Fibroblast of upper back skin (primary cell): ENCODE measurements at regions not wholly inside any gene's neighbourhood (a gene's known extent, or its start where the extent isn't known, plus 50 kb on each side); places are given as distances from the start of the nearest gene placed in this dataset.
"Not testable (repeated sequence)": the region's sequence is repeated elsewhere in the genome, so short reads cannot be mapped to it uniquely, and the experiment has no call there.

Experiments
- DNase-seq: peaks from one replicate; pipeline ENCODE4 v3.0.0-alpha.2; 2013

- no peak for DNase-seq
These were observed 615.2 kb upstream of the SEMA6A start for GRCh38 chr5:117189784-117190183.

DNA sequence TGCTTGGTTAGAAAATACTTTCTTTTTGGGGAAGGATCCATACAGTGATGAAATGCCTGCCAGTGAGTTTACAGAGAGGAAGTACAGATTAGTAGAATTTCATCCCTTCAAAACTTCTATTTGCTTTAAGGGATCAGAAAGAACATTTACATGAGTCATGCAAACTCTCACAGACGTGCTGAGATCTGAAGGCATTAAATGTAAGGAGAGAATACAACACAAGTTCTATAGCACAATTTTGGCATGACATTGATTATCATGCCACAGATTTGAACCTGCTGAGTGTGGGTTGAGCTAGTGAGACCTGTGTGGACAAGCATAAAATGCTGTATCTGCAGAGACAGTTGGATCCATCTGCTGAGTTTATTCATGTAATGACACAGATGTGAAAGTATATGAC is 613.6 kb upstream of the SEMA6A start:
- no peak for DNase-seq

DNA sequence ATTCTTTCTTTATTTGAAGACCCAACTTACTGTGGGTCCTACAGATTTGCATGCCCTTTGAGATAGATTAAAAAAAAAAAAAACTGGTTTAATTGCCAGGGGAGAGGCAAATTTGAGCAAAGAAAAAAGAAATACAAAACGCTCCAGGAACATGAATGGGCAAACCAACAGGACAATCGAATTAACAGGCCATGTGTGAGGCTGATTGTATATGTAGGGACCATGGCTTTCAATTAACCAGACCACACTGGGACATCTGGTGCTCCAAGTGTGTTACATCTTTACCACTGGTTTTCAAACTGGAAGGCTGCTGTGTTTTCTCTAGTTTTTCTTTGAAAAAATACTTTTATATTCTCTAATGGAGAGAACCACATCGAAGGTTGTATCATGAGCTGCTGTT is 612.1 kb upstream of the SEMA6A start:
- no peak for DNase-seq

DNA sequence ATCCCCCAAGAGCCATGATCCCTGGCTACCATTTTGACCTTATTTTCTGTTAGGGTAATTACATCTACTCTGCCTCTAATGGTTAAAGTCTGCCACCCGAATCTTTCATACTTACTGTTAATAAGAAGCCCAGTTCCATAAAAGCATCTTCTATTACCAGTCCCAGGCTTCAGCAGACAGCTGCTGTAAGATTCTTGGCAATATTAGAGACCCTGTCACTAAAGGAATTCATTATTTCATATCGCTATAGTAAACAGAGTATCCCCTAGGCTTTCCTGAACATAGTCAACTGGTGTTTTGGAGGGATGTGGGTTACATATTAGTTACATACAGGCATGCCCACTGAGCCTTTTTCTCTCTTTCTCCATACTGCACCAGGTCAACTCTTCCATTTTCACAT is 608.7 kb upstream of the SEMA6A start:
- no peak for DNase-seq

GRCh38 chr5:117182104-117182503 is 607.5 kb upstream of the SEMA6A start:
- no peak for DNase-seq

- DNase-seq: no peak
These were observed 602.7 kb upstream of the SEMA6A start for GRCh38 chr5:117177302-117177701.

DNA sequence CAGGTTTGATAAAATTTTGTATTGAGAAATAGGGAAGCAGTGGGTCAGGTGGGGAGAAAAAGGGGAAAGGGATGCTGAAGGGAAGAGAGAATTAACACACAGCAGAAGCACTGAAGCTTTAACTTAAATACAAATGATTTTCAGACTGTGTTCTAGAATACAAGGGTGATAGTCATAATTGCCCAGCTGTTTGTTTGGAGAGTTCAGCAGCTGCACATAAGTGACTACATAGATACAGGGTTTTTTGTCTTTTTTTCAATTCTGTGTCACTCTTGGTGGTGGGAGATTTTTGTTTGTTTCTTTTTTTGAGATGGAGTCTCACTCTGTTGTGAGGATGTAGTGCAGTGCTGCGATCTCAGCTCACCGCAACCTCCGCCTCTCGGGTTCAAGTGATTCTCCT is 590.4 kb upstream of the SEMA6A start:
- no peak for DNase-seq

DNA sequence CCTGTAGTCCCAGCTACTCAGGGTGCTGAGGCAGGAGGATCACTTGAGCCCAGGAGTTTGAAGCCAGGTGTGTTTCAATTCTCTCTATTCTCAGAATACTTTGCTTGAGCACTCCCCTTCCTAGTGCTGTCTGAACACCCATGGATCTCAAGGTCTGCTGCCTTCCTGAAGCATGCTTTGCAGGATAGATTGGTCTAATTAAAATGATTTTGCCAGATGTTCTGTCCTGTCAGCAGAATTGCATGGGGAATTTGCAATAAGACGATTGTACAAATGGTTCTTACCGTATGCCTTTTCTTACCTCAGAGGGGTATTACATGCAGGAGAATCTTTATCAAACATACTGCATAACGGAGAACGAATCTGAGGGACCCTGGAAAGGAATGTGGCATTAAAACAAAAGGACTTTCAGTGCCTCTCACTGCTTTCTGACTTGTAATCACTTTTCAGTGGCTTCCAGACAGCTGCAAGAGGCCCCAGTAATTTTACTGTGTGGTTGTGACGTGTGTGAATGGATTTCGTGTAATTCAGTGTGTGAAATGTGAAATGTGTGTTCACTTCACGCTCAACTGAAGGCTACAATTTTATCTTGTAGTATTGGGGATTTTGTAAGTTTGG is 587.2 kb upstream of the SEMA6A start:
- DNase-seq: no peak

GRCh38 chr5:117160391-117160790 is 585.8 kb upstream of the SEMA6A start:
- DNase-seq: no peak

DNA sequence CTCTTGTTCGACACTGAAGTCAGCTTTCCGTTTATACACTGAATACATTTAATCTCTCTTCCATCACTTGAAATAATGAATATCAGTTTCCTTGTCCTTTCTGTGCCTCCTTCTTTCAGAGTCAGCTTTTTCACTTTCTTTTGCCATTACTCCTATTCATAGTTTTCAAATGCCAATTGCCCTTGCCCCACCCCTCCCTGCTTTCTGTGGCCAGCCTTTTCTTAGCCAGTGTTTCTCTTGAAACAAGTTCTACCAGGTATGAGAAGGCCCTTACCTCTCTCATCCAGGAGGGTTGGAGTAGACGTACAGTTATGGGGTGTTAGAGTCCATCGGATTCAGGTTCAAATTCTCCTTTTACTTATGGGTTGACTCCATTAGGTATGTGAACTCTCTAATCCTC is 574.7 kb upstream of the SEMA6A start:
- no peak for DNase-seq

- DNase-seq: no peak
These were observed 569.5 kb upstream of the SEMA6A start for GRCh38 chr5:117144086-117144485.

DNA sequence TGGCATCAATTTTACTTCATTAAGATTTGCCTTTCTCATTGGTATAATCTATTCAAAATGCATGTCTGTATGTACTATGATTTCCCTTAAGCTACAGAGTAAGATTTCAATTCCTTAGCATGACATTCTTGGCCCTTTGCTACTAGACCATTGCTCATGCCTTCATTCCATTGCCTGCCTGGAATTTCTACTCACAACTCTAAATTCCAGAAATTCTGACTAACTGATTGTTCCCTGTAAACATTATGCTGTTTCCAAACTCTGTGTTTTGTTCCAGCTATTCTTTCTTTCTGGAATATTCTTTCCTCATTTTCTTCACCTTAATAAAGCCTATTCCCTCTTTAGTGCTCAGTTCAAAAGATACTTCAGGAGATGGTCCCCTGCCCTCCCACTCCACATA is 568.8 kb upstream of the SEMA6A start:
- DNase-seq: peak; percentile 8

- DNase-seq: no peak
These were observed 563.9 kb upstream of the SEMA6A start for GRCh38 chr5:117138523-117138922.

DNA sequence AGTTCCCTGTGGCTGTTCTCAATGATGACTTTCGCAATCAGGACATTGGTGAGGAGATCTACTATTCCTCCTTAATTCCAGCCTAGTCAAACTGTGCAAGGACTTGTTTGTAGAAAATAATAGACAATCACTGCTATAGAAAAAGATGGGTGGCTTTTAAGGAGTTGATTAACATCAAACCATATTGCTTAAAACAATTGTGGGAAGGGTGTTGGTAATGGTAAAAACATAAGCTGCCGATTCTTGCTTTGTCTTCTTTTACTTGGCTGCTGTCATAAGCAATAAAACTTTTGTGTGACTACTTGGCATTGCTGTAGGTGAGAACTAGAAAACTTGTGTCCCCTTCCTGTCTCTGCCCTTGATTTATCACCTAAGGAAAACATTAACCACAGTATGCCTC is 561.2 kb upstream of the SEMA6A start:
- no peak for DNase-seq

- DNase-seq: no peak
These were observed 558.6 kb upstream of the SEMA6A start for GRCh38 chr5:117133198-117133597.

DNA sequence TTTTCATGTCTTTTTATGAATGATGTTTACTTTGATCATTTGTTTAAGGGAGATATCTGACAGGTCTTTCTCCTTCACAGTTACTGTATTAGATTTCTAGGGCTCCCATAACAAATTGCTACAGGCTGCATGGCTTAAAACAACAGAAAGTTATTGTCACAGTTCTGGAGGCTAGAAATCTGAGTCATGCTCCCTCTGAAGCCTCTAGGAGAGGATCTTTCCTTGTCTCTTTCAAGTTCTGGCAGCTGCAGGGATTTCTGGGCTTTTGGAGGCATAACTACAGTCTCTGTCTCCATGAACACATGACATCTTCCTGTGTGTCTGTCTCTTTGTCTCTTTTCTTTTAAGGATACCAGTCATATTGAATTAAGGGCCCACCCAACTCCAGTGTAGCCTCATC is 557.3 kb upstream of the SEMA6A start:
- DNase-seq: no peak

DNA sequence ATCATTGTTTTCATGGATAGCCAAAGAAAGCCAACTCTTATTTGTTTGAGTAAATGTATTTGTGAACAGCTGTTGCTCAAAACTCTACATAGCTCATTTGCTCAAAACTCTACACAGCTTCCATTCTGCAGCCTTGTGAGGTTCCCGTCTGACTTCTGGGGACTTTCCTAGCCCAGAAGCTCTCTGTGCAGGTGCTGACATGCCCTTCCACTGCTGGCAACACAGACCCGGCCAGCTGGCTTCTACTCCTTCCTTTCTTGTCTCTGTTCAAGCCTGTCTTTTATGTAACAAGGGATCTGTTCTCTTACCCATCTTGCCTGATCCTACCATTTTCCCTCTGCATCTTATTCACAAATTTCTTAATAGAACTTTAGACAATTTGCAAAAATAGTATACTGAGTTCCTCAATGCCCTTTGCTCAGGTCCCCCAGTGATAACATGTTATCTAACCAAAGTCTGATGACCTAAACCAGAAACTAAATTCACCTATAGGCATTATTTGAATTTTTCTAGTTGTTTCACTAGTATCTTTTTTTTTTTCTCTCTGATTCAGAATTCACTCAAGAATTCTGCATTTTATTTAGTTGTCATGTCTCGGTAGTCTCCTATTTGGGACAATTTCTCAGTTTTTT is 556.5 kb upstream of the SEMA6A start:
- DNase-seq: no peak

DNA sequence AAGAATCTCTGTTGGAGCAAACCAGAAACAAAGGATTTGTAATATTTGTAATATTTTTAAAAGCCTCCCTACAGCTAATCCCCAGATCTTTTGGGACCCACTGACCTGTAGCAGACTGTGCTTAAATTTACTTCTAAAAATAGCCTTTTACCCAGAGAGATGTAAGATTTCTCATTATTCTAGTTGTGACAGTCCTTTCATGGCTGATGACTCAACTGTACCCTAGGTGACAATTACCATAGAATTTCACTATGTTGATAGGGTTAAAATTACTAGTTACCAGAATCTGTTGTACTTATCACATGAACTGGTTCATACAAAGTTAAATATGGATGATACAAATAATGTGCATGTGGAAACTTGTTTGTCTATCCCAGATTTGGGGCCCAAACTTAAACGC is 543.9 kb upstream of the SEMA6A start:
- no peak for DNase-seq

DNA sequence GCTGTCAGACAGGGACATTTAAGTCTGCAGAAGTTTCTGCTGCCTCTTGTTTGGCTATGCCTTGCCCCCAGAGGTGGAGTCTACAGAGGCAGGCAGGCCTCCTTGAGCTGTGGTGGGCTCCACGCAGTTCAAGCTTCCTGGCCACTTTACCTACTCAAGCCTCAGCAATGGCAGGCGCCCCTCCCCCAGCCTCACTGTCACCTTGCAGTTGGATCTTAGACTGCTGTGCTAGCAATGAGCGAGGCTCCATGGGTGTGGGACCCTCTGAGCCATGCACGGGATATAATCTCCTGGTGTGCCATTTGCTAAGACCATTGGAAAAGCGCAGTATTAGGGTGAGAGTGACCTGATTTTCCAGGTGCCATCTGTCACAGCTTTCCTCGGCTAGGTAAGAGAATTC is 542.7 kb upstream of the SEMA6A start:
- not testable (repeated sequence) for DNase-seq

- DNase-seq: no peak
These were observed 535.9 kb upstream of the SEMA6A start for GRCh38 chr5:117110548-117110947.

GRCh38 chr5:117107859-117108258 is 533.2 kb upstream of the SEMA6A start:
- DNase-seq: no peak

GRCh38 chr5:117103703-117104102 is 529.1 kb upstream of the SEMA6A start:
- DNase-seq: no peak

GRCh38 chr5:117102591-117102990 is 528.0 kb upstream of the SEMA6A start:
- no peak for DNase-seq

- DNase-seq: no peak
These were observed 525.6 kb upstream of the SEMA6A start for GRCh38 chr5:117100176-117100575.

GRCh38 chr5:117098094-117098493 is 523.5 kb upstream of the SEMA6A start:
- DNase-seq: no peak
